ENCODE measurements at regions not wholly inside any gene's neighbourhood (a gene's known extent, or its start where the extent isn't known, plus 50 kb on each side); places are given as distances from the start of the nearest gene placed in this dataset.

- no peak for DNase-seq
Observed at GRCh38 chr2:71277536-71278103, 50.7 kb upstream of the PAIP2B start.

GRCh38 chr2:71277147-71277475, 50.2 kb upstream of the PAIP2B start:
- no peak for DNase-seq

DNA sequence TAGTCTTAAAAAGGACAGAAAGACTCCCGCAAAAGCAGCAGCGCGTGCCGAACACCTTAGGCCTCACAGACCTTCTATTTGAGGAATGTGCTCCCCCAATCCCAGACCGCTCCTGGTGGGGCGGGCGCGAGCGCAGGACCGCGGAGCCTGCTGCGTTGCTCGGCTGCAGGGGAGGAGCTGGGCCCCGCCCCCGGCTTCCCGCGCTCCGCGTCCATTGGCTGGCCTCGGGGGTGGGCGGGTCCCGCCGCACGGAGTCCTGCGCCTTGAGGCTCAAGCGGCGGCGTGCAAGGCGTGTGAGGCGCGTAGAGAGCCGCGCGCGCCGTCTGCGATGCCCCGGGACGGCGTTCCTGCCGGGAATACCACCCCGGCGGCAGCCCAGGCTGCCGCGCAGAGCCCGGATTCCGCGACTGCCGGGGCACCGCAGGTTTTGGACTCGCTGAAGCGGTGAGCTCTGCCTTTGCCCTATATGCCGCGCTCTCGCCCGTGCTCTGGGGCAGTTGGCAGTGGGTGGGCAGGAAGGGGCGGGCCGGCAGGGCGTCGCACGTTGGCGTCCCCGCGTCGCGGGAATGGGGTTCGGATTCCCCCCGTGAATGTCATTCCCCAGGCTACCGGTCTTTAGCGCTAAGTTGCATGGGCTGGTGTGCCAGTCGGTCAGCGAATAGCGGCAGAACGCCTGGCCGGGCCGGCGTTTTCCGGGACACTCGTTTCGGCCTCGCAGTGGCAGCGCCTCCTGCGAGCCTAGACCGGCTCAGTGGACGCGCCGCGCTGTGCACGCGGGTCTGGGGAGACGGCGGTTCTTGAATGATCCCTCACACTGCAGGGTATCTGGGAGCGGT, 49.6 kb upstream of the PAIP2B start:
- peak; percentile 33 for DNase-seq
